HG03135 (cell line): ENCODE measurements at regions not wholly inside any gene's neighbourhood (a gene's known extent, or its start where the extent isn't known, plus 50 kb on each side); places are given as distances from the start of the nearest gene placed in this dataset.
"Not testable (repeated sequence)": the region's sequence is repeated elsewhere in the genome, so short reads cannot be mapped to it uniquely, and the experiment has no call there.

Experiments used
- ATAC-seq: cut with Tn5 transposase; IDR thresholded peaks from one replicate; pipeline ENCODE4 v1.9.1; 2021; ENCODE audit warnings: mild to moderate bottlenecking, moderate library complexity; ENCODE audit not compliant: unreplicated experiment

- no peak for ATAC-seq
These were observed 250.4 kb upstream of the CHD1 start for GRCh38 chr5:99179206-99179605.

GRCh38 chr5:99177796-99178195, 249.0 kb upstream of the CHD1 start:
- no peak for ATAC-seq

GRCh38 chr5:99176186-99176585, 247.4 kb upstream of the CHD1 start:
- no peak for ATAC-seq

GRCh38 chr5:99169309-99169708, 240.5 kb upstream of the CHD1 start:
- ATAC-seq: no peak

- not testable (repeated sequence) for ATAC-seq
These were observed 232.7 kb upstream of the CHD1 start for GRCh38 chr5:99161538-99161937.

GRCh38 chr5:99156688-99157087, 227.9 kb upstream of the CHD1 start:
- ATAC-seq: no peak

- ATAC-seq: not testable (repeated sequence)
These were observed 214.5 kb upstream of the CHD1 start for GRCh38 chr5:99143283-99143795.

- no peak for ATAC-seq
These were observed 212.8 kb upstream of the CHD1 start for GRCh38 chr5:99141534-99142128.

- ATAC-seq: no peak
These were observed 210.1 kb upstream of the CHD1 start for GRCh38 chr5:99138911-99139310.

GRCh38 chr5:99133921-99134320, 205.1 kb upstream of the CHD1 start:
- no peak for ATAC-seq

GRCh38 chr5:99129768-99130501, 201.1 kb upstream of the CHD1 start:
- no peak for ATAC-seq

GRCh38 chr5:99122976-99123375, 194.2 kb upstream of the CHD1 start:
- no peak for ATAC-seq

- no peak for ATAC-seq
These were observed 190.5 kb upstream of the CHD1 start for GRCh38 chr5:99119326-99119725.

- no peak for ATAC-seq
These were observed 187.7 kb upstream of the CHD1 start for GRCh38 chr5:99116526-99116925.

- ATAC-seq: no peak
These were observed 181.1 kb upstream of the CHD1 start for GRCh38 chr5:99109894-99110293.

- ATAC-seq: no peak
These were observed 176.4 kb upstream of the CHD1 start for GRCh38 chr5:99105216-99105615.

GRCh38 chr5:99104538-99105132, 175.8 kb upstream of the CHD1 start:
- ATAC-seq: no peak

GRCh38 chr5:99102073-99102697, 173.4 kb upstream of the CHD1 start:
- ATAC-seq: no peak

- ATAC-seq: no peak
These were observed 170.9 kb upstream of the CHD1 start for GRCh38 chr5:99099691-99100090.

- no peak for ATAC-seq
These were observed 161.2 kb upstream of the CHD1 start for GRCh38 chr5:99089822-99090549.

- no peak for ATAC-seq
These were observed 159.5 kb upstream of the CHD1 start for GRCh38 chr5:99088309-99088708.
